GM21447 (cell line): ENCODE measurements at regions not wholly inside any gene's neighbourhood (a gene's known extent, or its start where the extent isn't known, plus 50 kb on each side); places are given as distances from the start of the nearest gene placed in this dataset.
"Not testable (repeated sequence)": the region's sequence is repeated elsewhere in the genome, so short reads cannot be mapped to it uniquely, and the experiment has no call there.

ENCODE experiments used
- ATAC-seq: cut with Tn5 transposase; IDR thresholded peaks from one replicate; pipeline ENCODE4 v1.9.1; 2021; ENCODE audit not compliant: unreplicated experiment

DNA sequence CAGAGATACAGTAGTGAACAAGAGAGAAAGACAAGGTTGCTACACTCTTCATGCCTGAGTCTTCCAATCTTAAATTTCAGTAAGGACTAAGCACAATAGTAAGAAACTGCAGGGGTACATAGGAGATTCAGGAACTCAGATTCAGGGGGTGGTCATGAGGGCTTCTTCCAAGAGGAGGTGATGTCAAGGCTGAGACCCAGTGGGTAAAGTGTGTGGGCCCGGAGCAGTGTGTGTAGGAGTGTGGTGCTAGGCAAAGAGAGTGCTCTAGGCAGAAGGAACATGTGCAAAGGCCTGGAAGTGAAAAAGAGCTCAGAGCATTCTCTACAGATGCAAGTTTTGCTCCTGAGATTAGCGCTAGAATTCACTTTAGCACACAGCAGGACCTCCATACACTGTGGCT is 102.9 kb upstream of the SPATA12 start:
- ATAC-seq: no peak

DNA sequence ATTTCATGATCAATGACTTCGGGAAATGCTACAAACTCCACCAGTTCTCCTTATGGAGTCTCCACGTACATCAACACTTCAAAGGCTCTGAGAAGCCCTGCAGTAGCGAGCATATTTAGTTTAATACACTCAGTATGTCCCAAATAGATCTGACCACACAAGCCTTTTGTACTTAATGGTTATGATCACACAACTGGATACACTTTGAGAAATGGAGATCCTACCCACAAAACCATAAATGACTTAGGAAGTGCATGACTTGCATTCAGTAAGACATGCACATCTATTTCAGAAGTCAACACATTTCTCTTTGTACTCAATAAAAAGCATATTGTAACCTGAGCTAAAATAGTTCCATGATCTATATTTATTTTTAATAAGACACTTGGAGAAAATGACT is 103.6 kb upstream of the SPATA12 start:
- no peak for ATAC-seq

DNA sequence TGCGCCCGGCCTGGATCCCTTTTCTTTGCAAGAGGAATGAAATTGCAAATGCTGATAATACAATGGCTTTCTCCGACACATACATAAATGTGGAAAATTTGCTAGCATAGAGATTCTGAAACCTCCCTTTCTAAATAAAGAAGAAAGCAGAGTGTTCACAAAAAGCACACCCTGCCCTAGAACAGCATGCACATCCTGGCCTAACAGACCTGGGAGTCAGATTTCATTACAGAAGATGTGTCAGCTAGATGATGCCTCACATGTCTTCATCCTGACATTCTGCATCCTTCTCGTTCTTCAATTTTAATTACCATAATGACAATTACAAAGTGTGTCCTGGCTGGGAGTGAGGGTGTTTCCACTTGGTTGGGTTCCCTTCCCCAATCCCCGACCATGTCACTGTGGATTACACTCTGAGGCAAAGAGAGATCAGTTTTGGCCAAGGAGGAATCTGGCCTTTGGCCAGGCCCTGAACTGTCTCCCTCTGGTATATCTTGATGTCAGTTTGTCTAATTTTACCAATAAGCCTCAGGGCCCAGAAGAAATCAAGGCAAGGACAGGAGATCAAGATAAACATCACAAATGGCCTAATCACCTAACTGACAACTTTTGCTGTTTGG is 104.9 kb upstream of the SPATA12 start:
- ATAC-seq: no peak

GRCh38 chr3:56954125-56954524 is 106.3 kb upstream of the SPATA12 start:
- ATAC-seq: no peak

DNA sequence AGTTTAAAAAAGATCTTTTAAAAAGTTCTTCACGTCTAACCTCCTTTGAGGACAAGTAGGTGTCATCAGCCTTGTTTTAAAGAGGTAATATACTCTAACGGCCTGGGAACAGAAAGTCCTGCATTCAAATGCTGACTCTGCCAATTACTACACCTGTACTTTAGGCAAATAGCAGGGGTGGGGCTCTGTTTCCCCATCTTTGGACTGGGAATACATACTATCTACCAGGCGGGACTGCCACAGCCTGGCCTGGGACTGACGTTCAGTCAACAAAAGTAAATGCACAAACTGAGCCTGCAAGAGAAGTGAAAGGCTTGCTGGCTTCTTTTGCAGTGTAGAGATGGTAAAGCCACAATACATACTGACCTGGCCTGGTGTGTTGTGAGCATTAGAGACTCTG is 107.6 kb upstream of the SPATA12 start:
- ATAC-seq: no peak

DNA sequence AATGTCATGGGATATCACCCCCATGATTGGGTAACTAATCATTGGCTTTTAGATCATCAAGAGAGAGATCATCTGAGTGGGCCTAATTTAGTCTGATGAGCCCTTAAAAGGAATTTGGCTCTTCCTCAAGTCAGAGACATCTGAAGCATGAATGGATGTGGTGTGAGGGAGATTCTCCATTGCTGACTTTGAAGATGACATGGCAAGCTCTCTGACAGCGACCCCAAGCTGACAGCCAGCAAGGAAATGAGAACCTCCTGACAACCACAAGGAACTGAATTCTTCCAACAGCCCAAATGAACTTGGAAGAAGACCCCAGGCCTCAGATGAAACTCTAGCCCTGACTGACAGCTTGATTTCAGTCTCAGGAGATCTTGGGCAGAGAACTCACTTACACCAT is 108.4 kb upstream of the SPATA12 start:
- ATAC-seq: no peak

- no peak for ATAC-seq
These were observed 109.1 kb upstream of the SPATA12 start for GRCh38 chr3:56951366-56951765.

DNA sequence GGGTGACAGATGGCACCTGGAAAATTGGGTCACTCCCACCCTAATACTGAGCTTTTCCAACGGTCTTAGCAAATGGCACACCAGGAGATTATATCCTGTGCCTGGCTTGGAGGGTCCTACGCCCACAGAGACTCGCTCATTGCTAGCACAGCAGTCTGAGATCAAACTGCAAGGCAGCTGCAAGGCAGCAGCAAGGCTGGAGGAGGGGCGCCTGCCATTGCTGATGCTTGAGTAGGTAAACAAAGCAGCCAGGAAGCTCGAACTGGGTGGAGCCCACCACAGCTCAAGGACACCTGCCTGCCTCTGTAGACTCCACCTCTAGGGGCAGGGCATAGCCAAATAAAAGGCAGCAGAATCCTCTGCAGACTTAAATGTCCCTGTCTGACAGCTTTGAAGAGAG is 115.1 kb upstream of the SPATA12 start:
- not testable (repeated sequence) for ATAC-seq

DNA sequence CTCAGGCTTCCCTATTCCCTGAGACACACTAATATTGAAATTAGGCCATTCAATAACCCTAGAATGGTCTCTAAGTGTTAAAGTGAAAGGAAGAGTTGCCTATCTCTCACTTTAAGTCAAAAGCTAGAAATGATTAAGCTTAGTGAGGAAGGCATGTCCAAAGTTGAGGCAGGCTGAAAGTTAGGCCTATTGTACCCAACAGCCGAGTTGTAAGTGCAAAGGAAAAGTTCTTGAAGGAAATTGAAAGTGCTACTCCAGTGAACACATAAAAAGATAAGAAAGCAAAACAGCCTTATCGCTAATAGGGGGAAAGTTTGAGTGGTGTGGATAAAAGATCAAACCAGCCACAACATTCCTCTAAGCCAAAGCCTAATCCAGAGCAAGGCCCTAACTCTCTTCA is 117.9 kb upstream of the SPATA12 start:
- no peak for ATAC-seq

DNA sequence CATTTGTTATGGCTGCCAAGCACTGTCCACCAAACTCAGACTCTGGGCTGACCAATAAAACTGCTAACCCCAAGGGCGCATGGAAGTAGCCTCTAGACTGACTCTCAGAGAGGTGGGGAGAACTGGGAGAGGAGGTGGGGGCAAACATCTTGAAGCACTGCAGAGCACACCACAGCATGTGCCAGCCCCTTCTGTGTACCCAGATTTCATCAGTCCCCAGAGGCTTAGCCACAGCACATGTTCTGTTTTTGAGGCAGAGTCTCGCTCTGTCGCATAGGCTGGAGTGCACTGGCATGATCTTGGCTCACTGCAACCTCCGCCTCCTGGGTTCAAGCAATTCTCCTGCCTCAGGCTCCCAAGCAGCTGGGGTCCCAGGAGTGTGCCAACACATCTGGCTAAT is 119.5 kb upstream of the SPATA12 start:
- ATAC-seq: no peak

DNA sequence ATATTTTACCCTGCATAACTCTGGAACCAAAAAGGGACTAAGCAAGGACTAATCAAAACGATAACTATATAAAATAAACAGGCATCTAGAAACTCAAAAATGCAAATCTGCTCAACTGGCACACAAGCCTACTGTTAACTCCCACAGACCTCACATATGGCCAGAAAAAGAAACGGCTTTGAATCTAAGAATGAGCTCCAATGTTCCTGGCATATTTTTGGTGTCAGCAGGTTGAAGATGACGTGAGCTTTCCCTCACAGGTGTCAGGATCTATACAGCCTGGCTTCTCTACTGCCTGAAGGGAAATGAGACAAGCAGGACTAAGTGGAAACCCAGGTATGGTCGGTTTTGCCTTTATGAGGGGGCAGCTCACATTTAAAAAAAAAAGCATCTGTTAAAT is 120.1 kb upstream of the SPATA12 start:
- no peak for ATAC-seq

GRCh38 chr3:56939834-56940233 is 120.6 kb upstream of the SPATA12 start:
- ATAC-seq: no peak

DNA sequence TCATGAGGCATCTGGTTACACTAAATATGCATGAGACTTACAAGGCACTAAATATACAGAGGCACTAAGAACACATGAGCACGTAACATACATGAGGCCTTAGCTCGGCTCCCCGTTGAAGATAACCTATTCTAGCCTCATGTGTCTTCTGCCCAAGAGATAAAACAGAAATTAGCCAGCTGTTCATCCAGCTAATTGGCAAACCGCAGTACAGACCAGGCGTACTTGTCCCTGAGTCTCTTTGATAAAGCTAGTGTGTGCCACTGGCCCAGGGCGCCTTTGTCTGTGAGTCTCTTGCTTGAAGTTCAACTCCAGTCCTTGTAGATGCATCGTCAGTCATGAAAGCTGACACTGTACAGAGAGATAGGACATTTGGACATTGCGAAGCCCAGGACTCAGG is 121.9 kb upstream of the SPATA12 start:
- no peak for ATAC-seq

- no peak for ATAC-seq
These were observed 122.9 kb upstream of the SPATA12 start for GRCh38 chr3:56937580-56937979.

- ATAC-seq: no peak
These were observed 124.7 kb upstream of the SPATA12 start for GRCh38 chr3:56935811-56936210.

DNA sequence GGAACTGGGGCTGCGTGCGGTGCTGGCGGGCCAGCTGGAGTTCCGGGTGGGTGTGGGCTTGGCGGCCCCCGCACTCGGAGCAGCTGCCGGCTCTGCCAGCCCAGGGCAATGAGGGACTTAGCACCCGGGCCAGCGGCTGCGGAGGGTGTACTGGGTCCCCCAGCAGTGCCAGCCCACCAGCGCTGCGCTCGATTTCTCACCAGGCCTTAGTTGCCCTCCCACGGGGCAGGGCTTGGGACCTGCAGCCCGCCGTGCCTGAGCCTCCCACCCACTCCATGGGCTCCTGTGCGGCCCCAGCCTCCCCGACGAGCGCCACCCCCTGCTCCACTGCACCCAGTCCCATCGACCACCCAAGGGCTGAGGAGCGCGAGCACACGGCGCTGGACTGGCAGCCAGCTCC is 126.0 kb upstream of the SPATA12 start:
- ATAC-seq: not testable (repeated sequence)

DNA sequence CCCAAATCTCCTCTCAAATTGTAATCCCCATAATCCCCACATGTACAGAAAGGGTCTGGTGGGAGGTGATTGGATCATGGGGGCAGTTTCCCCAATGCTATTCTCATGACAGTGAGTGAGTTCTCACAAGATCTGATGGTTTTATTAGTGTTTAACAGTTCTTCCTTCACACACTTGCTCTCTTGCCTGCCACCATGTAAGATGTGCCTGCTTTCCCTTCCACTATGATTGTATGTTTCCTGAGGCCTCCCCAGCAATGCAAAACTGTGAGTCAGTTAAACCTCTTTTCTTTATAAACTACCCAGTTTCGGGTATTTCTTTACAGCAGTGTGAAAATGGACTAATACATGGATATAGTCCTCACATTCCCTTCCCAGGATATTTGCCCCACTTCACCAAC is 126.7 kb upstream of the SPATA12 start:
- no peak for ATAC-seq

- no peak for ATAC-seq
These were observed 127.6 kb upstream of the SPATA12 start for GRCh38 chr3:56932866-56933265.

DNA sequence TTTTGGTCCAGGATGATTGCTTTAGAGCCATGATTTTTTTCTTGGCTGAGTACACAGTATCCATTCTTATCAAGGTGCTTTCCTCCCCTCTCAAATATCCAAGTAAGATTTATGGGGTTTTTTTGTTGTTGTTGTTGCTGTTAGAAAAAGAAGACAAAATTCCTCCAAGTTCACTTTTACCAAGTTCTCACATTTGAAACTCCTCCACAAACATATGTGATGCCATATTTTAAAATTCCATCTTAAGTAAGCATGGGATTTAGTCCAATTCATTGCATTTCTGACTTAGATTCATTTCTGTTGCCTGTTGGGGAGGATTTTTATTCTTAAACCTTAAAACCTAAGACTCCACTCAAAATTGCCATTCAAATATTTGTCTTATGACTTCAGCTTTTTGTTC is 128.6 kb upstream of the SPATA12 start:
- ATAC-seq: no peak

- no peak for ATAC-seq
These were observed 129.0 kb upstream of the ARHGEF3 start for GRCh38 chr3:56930706-56931105.

GRCh38 chr3:56929809-56930615 is 128.3 kb upstream of the ARHGEF3 start:
- ATAC-seq: no peak

DNA sequence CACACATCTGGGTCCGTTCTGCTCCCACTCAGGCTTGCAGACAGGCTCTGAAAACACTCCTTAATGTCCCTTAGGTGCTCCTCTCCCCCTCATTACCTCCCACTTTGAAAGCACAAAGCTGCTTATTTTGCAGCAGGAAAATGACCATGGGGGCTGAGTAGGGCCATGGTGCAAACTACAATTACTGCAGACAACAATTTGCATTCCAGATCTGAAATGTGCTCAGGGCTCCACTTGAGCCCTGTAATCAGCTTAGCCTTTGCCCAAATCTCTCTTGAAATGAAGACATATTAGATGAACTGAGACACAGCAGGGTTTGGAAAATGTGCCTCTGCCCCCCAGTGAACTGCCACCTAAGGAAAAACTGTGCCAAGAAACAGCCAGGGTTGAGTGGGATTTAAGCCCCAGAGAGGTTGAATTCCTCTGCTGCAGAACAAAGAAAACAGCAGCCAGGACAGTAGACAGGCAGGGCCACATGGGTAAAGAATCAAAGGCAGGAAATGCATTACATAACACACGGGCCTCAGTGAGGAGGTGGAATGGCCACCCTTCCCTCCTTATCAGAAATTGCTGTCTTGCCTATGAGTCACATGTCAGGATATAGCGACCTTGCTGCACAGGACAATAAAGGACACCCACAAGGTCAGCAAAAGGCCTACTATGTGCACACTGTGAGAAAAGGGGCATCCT is 126.8 kb upstream of the ARHGEF3 start:
- no peak for ATAC-seq
